ENCODE measurements at regions not wholly inside any gene's neighbourhood (a gene's known extent, or its start where the extent isn't known, plus 50 kb on each side); places are given as distances from the start of the nearest gene placed in this dataset.

DNA sequence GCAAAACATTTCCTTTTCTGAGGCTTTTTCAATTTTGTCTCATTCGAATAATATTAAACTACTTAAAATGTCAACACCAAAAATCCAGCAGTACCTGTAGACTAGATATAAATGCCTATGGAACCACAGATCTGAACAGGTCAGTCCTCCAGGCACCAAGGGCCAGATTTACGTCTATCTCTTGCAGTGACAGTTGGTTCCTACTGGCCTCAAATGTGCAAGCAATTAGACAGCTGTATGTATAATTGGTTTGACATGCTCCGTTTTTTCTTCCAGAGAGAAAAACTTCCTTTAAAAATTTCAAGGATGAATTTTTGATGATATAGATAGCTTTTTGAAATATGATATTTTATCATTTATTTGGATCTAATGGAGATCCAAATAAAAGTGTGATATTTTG is 443.8 kb upstream of the POU3F3 start:
- Histone ChIP-seq H3K27ac (ENCODE audit: extremely low read length, insufficient read depth, low read length) (no peak overlapping the region), H2AFZ (ENCODE audit: low read length) (no peak overlapping the region), H3K36me3 (replicated peaks in 1 of 2; ENCODE audit: control insufficient read depth in 1 of 2, insufficient read depth in 2 of 2, low read length in 2 of 2) (no peaks in the 10 kb centered on the region), H3K4me1 (ENCODE audit: insufficient read depth, low read length) (peaks cover 13% of the 10 kb centered on the region), H3K4me2 (ENCODE audit: low read depth, low read length) (no peak overlapping the region), H3K9ac (ENCODE audit: insufficient read depth, low read depth, low read length) (no peak overlapping the region), H3K27me3 (ENCODE audit: control insufficient read depth in 1 of 2, insufficient read depth in 2 of 2, low read length in 2 of 2) (peaks cover 0 to 7% of the 10 kb centered on the region in 2 experiments; a peak in 1 of 5 replicates), H3K4me3 (replicated peaks in 1 of 3; ENCODE audit: insufficient read depth in 1 of 3, low read depth in 2 of 3, low read length in 3 of 3) (no peak overlapping the region), H3K9me3 (ENCODE audit: low read length) (no peaks in the 10 kb centered on the region), H4K20me1 (ENCODE audit: insufficient read depth, low read length) (no peaks in the 10 kb centered on the region), H3K79me2 (ENCODE audit: insufficient read depth, low read length) (no peaks in the 10 kb centered on the region)
- POLR2A ChIA-PET: no interaction called here
- no peak for ATAC-seq
- in situ Hi-C loops (cut with HindIII; ENCODE audit: extremely low pct_ligation_motif_present, low pct_unique_long_range_greater_than_20kb): no loop called here
- CTCF ChIA-PET (ENCODE audit: low intra/inter-chr PET ratio, low total read pairs): no interaction called here
- WGBS (ENCODE audit: low lambda C conversion rate): 1% methylated on average over 3 of the region's 3 CpGs
- DNase-seq (ENCODE audit: low spot score): no peak
- BruUV-seq (replicated peaks): no TSS peak
- no peak for FAIRE-seq
- intact Hi-C loops (cut with micrococcal nuclease; ENCODE audit: unreplicated experiment): no loop called here
- TF ChIP-seq PHB2 (IDR thresholded peaks at IDR 0.05; ENCODE audit: partially characterized antibody): no peak
- no peak for TF ChIP-seq ZNF691 (CRISPR knock-in tag; IDR thresholded peaks at IDR 0.05; ENCODE audit: borderline replicate concordance, low read depth)
- TF ChIP-seq, protein P1, sequence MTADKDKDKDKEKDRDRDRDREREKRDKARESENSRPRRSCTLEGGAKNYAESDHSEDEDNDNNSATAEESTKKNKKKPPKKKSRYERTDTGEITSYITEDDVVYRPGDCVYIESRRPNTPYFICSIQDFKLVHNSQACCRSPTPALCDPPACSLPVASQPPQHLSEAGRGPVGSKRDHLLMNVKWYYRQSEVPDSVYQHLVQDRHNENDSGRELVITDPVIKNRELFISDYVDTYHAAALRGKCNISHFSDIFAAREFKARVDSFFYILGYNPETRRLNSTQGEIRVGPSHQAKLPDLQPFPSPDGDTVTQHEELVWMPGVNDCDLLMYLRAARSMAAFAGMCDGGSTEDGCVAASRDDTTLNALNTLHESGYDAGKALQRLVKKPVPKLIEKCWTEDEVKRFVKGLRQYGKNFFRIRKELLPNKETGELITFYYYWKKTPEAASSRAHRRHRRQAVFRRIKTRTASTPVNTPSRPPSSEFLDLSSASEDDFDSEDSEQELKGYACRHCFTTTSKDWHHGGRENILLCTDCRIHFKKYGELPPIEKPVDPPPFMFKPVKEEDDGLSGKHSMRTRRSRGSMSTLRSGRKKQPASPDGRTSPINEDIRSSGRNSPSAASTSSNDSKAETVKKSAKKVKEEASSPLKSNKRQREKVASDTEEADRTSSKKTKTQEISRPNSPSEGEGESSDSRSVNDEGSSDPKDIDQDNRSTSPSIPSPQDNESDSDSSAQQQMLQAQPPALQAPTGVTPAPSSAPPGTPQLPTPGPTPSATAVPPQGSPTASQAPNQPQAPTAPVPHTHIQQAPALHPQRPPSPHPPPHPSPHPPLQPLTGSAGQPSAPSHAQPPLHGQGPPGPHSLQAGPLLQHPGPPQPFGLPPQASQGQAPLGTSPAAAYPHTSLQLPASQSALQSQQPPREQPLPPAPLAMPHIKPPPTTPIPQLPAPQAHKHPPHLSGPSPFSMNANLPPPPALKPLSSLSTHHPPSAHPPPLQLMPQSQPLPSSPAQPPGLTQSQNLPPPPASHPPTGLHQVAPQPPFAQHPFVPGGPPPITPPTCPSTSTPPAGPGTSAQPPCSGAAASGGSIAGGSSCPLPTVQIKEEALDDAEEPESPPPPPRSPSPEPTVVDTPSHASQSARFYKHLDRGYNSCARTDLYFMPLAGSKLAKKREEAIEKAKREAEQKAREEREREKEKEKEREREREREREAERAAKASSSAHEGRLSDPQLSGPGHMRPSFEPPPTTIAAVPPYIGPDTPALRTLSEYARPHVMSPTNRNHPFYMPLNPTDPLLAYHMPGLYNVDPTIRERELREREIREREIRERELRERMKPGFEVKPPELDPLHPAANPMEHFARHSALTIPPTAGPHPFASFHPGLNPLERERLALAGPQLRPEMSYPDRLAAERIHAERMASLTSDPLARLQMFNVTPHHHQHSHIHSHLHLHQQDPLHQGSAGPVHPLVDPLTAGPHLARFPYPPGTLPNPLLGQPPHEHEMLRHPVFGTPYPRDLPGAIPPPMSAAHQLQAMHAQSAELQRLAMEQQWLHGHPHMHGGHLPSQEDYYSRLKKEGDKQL (CRISPR knock-in tag; IDR thresholded peaks at IDR 0.05; ENCODE audit: low read depth): no peak
- no peak for TF ChIP-seq KDM6A (CRISPR knock-in tag; IDR thresholded peaks at IDR 0.05; ENCODE audit: low read depth)
- no peak for TF ChIP-seq ZNF318 (CRISPR knock-in tag; IDR thresholded peaks at IDR 0.05)
- TF ChIP-seq KDM2A (CRISPR knock-in tag; IDR thresholded peaks at IDR 0.05; ENCODE audit: borderline replicate concordance, low read depth): no peak
- TF ChIP-seq UBTF (CRISPR knock-in tag; IDR thresholded peaks at IDR 0.05): no peak
- no peak for TF ChIP-seq ZNF12 (CRISPR knock-in tag; IDR thresholded peaks at IDR 0.05)

Measured in HepG2 (cell line).